NCI-H524 (cell line): ENCODE measurements at regions not wholly inside any gene's neighbourhood (a gene's known extent, or its start where the extent isn't known, plus 50 kb on each side); places are given as distances from the start of the nearest gene placed in this dataset.

ENCODE experiments used
- DNase-seq, 2 experiments: peaks; one replicate each; lab custom pipeline; 2025; lab: John Stamatoyannopoulos, UW

DNA sequence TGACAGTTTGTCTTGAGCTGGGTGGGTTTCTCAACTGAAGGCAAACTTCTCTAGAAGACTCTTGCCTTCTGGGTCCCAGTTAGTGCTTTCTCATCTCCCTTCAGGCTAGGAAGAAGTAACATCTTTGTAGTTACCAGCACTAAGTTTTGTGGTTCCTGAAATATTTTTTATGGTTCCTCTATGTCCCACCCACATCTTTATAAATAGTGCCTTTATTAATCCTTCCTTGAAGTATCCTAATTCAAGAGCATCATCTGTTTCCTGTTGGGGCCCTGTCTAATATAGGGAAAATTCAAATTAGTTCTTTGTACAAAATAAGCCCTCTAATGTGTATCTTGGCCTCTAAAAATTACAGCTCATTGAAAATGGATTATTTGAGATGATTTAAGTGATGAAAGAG lies 147.4 kb upstream of the MAOA start:
- no peak for DNase-seq

GRCh38 chrX:43510209-43510608 lies 145.9 kb upstream of the MAOA start:
- no peak for DNase-seq

- DNase-seq, result no peak
Measured at GRCh38 chrX:43513085-43513484, 143.0 kb upstream of the MAOA start.

GRCh38 chrX:43514820-43515219 lies 141.3 kb upstream of the MAOA start:
- DNase-seq, result no peak

DNA sequence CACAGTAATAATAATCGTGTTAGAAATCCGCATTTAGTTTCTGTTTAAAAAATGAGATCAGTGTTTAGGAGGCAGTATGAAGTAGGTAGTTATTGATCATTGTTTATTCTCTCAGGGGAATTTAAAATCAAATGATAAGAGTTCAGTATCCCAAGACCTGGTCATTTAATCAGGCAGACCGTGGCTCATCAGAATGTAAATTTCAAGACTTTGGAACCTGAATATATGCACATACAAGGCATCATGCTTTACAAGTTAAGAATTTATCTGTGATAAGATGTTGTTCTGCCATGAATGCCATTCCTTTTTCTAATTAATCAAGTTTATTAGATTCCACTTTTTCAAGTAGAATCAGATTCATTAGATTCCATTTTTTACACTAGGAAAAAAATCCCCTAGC lies 133.5 kb upstream of the MAOA start:
- DNase-seq, result no peak

DNA sequence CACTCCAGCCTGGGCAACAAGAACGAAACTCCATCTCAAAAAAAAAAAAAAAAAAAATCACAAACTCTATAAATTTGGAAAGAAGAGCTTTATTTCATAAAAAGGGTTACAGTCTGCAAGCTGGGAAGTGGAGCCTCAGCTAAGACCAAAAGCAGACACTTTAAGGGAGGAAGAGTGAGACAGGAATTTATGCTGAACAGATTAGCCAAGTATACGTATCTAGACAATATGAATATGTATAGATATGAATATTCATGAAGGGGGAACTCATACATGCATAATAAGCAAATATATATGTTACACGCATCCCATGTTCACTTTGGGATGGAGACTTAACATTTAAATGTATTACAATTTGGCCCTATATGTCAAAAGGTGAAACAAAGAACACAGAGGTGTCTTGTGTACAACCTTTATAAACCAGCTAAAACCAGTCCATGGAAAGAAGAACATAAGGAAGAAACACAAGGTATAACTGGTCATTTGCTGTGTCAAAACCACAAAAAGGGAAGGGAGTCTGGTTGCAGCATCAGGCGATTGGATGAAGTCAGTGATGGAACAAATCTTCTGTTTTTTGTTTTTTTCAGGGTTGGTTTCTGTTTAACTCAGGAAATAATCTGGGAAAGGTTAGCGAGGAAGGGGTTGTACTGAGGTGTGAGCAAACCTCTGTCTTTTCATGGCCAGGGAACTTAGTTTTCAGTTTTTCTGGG lies 130.0 kb upstream of the MAOA start:
- DNase-seq, result no peak

DNA sequence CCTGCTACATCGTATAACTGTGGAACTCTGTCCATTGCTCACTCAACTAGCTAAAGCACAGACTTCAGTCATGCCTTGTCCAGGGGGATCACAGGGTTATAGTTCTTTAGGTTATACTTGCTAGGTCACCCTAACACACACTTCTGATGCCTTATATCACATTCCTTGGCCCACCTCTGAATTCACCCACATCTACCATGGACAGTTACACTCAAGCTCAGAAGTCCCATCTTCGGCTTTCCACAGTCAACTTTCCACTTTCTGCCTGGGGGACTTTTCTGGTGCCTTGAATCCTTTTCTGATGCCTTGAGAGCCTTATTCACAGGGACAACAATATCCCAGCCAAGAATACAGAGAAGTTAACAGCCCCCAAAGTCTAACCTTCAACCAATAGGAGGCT lies 129.2 kb upstream of the MAOA start:
- DNase-seq, result no peak

- DNase-seq, result no peak
Measured at GRCh38 chrX:43527801-43528200, 128.3 kb upstream of the MAOA start.

- no peak for DNase-seq
Measured at GRCh38 chrX:43530837-43531236, 125.3 kb upstream of the MAOA start.

DNA sequence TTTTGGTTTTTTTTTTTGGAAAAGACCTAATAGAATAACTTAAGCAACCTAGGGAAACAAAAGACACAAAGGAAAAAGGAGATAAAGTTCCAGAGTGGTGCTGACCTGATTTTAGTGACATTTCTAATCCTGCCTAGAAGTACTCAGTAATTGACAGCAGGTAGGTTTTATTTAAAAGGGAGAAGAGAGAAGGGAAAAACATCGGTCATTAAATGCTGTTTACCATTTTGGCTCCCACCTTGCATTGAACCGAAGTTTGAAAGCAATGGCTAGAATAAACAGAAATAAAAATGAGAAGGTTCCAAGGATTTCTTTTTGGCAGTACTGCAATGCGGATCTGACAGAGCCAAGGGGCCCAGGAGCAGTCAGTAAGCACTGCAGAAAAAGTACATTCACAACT lies 115.8 kb upstream of the MAOA start:
- no peak for DNase-seq

DNA sequence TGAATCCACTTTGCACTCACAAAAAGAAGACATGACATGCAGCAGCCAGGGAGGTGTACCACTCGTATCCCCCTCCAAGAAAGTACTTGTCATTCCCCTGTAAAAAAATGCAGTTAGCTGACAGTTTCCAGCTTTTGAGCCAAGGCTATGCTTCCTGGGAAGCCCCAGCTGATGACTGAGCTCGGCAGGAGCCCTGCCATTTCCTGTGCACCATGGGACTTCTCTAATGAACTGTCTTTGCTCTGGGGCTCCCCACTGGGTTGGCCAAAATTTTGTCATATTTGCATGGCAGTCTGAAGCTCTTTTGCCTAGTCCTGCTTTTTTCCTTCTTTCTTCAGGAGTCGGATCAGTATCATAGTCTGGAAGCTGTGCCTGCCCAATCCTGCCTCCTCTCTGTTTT lies 104.5 kb upstream of the MAOA start:
- no peak for DNase-seq

DNA sequence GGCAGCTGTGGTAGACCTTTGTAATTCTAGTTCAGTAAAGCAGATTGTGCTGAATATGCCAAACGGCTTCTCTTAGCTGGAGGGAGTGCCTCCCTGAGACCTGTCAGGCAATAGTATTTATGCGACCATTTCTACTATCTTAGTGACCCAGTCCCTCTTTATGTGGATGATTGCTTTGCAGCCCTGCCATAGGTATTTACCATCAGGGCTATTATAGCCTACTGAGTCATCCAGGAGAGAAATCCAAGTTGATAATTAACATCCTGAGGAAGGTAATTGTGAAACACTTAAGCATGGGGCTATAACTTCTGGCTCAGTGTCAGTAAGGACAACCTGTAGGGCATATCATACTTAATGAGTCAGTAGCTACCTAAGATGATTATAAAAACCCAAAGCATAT lies 103.9 kb upstream of the MAOA start:
- DNase-seq, result no peak

DNA sequence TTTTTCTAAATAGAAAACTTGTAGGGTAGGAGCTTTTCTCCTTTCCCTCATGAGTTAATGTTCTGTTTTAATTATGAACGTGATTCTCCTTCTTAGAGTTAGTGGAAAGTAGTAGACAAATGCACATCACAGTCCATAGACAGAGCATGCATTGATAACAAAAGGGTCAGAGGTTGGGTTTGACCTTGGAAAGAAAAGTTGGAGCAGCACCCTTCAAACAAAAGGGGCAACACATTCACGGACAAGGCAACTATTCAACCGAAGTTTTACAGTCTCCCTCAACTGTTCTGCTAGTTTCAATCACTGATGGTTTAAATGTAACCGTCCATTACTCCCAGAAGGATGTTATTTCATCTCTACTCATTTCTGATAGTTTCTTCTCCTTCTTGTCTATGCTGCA lies 103.4 kb upstream of the MAOA start:
- no peak for DNase-seq

GRCh38 chrX:43553257-43553656 lies 102.8 kb upstream of the MAOA start:
- DNase-seq, result no peak

DNA sequence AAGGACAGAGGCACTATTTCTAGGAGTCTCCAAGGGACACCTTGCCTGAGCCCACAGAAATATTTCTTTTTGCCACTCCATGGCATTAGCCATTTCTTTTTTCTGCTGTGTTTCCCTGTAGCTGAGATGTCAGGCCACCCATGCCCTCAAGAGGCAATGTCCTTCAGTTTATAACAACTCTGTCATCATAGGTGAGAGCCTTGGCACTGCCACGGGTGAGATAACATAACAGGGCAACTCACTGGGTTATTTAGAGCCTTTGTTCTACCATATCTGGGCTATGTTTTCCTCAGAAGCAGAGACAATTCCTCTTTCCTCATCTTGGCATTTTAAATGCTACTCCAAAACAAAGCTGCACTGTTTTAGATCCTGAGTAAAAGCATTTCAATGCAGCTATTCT lies 99.9 kb upstream of the MAOA start:
- peak in 1 of 2 experiments; percentile 20 for DNase-seq

DNA sequence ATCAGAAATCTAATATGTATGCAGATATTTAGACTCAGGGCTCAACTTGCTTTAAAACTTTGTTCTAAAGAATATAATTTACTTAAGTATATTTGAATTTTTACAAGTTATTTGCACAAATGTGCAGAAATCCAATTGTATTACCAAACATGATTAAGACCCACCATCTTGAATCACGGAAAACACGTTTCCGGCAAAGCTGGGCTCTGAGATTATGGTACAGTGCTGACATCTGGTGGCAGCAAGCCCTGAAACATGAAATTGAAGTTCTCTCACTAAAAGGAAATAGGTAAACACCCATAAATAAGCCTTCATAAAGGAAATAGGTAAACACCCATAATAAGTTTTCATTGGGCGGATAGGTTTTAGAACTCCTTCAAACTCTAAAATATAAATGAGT lies 98.3 kb upstream of the MAOA start:
- DNase-seq, result peak; percentile 33 to 79

- DNase-seq, result peak; percentile 44 to 78
Measured at GRCh38 chrX:43559644-43560043, 96.5 kb upstream of the MAOA start.

DNA sequence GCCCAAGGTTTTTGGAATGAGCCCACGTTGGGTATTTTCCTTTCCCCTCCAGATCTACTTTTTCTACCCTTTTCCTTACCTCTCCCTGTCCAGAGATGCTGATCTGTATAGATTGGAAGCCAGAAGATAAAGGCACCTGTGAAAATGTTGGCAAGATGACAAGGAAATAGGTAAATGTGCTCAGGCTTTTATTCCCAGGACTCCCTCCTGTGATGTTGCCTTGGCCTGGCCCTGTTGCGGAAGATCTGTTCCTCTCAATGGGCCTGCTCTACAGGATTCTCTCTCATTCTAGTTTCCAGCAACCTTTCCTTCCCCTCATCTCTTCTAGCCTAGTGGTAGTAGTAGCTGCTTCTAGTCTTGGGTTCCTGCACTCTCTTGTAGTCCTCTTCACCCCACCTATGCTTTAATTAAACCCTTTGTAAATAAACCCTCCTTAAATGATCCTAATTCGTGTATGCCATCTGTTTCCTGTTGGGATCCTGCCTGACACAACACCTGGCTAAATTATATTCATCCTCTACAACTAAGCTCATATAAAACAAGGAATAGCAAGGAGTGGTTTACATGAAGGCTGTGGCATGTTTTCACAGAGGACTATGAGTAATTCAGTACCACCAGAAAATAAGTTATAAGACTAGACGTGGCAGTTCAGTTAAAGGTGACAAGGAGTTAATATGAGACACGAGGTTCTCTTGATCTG lies 95.7 kb upstream of the MAOA start:
- DNase-seq, result peak; percentile 66 to 86

DNA sequence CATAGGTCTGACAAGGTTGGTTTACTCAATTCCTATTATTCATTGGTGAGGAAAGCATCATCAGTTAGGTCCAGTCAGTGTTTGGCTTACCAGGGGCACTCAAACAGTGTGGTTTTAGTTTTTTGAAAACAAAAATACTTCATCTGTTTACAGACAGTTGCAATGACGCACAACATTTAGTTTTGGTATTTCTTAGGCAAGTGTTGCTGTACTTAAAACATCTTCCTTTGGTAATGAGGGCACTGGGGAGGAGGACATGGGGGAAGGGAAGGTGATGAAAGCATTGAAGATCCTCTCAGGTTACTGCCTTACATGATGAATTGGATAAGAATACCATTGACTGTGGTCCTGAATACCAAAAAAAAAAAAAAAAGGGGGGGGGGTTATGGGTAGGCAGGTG lies 93.7 kb upstream of the MAOA start:
- DNase-seq, result no peak

- no peak for DNase-seq
Measured at GRCh38 chrX:43564953-43565352, 91.1 kb upstream of the MAOA start.

GRCh38 chrX:43566170-43566569 lies 89.9 kb upstream of the MAOA start:
- DNase-seq, result no peak

- DNase-seq, result no peak
Measured at GRCh38 chrX:43573441-43574015, 82.6 kb upstream of the MAOA start.

- no peak for DNase-seq
Measured at GRCh38 chrX:43580621-43581020, 75.5 kb upstream of the MAOA start.

DNA sequence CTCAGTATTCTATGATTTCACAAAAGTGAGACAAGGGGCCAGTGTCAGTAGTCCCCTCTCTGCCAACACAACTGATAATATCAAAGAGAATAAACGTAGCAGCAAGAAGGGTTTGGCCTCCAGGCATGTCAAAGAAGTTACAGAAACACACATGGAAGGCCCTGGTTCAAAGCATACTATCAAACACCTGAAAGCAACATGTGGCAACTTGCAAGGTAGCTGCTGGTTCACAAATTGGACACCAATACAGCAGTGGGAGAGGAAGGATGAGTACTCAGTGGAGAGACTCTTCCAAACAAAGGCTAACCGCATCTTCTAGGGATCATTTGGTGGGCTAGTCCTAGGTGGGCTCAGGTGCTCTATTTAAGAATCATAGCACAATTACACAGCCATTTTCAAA lies 74.9 kb upstream of the MAOA start:
- no peak for DNase-seq
